HS-5 (cell line): ENCODE measurements at regions not wholly inside any gene's neighbourhood (a gene's known extent, or its start where the extent isn't known, plus 50 kb on each side); places are given as distances from the start of the nearest gene placed in this dataset.
"Not testable (repeated sequence)": the region's sequence is repeated elsewhere in the genome, so short reads cannot be mapped to it uniquely, and the experiment has no call there.

Experiments used
- DNase-seq: peaks from one replicate; pipeline ENCODE4 v3.0.0-alpha.2; 2012; ENCODE audit warnings: low read depth

DNA sequence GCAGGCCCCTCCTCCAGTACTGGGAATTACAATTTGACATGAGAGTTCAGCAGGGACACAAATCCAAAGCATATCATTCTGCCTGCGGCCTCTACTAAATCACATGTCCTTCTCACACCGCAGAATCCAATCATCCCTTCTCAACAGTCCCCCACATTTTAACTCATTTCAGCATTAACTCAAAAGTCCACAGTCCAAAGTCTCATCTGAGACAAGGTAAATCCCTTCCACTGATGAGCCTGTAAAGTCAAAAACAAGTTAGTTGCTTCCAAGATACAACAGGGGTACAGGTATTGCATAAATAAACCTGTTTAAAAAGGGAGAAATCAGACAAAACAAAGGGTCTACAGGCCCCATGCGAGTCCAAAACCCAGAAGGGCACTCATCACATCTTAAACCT, 64.0 kb downstream of the EBNA1BP2 start:
- DNase-seq, result no peak

DNA sequence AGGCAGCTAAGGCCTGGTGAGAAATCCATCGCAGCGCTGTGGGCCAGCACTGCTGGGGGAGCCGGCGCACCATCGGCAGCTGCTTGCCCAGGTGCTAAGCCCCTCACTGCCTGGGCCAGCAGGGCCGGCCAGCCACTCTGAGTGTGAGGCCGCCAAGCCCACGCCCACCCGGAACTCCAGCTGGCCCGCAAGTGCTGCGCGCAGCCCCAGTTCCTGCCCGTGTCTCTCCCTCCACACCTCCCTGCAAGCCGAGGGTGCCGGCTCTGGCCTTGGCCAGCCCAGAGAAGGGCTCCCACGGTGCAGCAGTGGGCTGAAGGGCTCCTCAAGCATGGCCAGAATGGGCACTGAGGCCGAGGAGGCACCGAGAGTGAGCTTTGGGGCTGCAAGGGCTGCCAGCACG, 64.4 kb downstream of the EBNA1BP2 start:
- no peak for DNase-seq

GRCh38 chr1:43104027-43104763, 67.9 kb downstream of the EBNA1BP2 start:
- no peak for DNase-seq

- no peak for DNase-seq
These were observed 71.0 kb downstream of the EBNA1BP2 start for GRCh38 chr1:43101061-43101460.

GRCh38 chr1:43098200-43098599, 73.9 kb downstream of the EBNA1BP2 start:
- no peak for DNase-seq

DNA sequence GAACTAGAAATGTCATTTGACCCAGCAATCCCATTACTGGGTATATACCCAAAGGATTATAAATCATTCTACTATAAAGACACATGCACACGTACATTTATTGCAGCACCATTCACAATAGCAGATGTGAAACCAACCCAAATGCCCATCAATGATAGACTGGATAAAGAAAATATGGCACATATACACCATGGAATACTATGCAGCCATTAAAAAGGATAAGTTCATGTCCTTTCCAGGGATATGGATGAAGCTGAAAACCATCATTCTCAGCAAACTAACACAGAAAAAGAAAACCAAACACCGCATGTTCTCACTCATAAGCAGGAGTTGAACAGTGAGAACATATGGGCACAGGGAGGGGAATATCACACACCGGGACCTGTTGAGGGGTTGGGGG, 75.6 kb downstream of the EBNA1BP2 start:
- not testable (repeated sequence) for DNase-seq

DNA sequence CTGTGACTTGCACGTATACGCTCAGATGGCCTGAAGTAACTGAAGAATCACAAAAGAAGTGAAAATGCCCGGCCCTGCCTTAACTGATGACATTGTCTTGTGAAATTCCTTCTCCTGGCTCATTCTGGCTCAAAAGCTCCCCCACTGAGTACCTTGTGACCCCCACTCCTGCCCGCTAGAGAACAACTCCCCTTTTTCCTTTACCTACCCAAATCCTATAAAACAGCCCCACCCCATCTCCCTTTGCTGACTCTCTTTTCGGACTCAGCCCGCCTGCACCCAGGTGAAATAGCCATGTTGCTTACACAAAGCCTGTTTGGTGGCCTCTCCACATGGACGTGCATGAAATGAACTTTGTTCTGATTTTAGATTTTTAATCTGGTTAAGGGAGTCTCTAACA, 81.3 kb downstream of the EBNA1BP2 start:
- DNase-seq, result not testable (repeated sequence)

DNA sequence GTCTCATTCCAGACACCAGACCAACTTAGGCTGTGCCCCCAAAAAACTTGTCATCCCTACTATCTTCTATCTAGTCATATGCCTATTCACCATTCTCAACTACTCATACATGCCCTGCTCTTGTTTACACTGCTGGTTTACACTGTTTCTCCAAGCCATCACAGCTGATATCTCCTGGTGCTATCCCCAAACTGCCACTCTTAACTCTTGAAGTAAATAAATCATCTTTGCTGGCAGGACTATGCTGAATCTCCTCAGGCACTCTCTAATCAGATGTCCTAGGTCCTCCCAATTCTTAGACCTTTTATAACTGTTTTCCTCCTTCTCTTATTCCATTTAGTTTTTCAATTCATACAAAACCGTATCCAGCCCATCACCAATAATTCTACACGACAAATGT, 81.9 kb downstream of the EBNA1BP2 start:
- not testable (repeated sequence) for DNase-seq

GRCh38 chr1:43083375-43083891, 88.7 kb downstream of the EBNA1BP2 start:
- DNase-seq, result no peak

DNA sequence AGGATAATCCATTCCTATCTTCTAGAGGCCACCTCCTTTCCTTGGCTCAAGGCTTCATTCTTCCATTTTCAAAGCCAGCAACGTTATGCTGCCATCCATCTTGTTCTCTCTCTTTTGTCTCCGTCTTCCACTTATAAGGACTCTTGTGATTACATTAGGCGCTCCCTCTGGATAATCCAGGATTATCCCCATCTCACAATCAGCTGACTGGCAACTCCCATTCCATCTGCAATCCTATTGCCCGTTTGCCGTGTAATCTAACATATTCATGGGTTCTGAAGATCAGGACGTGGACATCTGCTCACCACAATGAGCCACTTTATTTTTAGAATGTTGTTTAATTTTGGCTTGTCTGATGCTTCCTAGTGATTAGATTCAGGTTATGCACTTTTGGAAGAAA, 89.3 kb downstream of the EBNA1BP2 start:
- no peak for DNase-seq

GRCh38 chr1:43077273-43077672, 94.8 kb downstream of the EBNA1BP2 start:
- DNase-seq, result no peak

DNA sequence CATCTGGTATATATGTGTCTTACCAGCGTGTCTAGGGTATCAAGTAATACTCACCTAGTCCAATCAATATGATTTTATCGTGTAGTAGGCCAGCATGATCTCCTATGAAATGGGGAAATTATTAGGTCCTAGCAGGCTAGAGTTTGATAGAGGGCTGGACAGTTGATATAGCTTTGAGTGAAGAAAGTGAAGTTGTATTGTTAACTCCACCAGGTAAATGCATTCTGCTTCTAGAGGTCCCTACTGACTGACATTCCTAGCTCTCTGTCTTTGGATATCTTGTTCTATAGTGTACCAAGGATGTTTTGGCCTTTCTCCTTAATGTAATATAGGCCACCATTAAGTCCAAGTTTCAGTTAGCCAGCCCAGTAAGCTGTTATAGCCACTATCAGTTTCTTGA, 97.4 kb downstream of the EBNA1BP2 start:
- no peak for DNase-seq

- no peak for DNase-seq
These were observed 97.8 kb downstream of the EBNA1BP2 start for GRCh38 chr1:43074244-43074643.

DNA sequence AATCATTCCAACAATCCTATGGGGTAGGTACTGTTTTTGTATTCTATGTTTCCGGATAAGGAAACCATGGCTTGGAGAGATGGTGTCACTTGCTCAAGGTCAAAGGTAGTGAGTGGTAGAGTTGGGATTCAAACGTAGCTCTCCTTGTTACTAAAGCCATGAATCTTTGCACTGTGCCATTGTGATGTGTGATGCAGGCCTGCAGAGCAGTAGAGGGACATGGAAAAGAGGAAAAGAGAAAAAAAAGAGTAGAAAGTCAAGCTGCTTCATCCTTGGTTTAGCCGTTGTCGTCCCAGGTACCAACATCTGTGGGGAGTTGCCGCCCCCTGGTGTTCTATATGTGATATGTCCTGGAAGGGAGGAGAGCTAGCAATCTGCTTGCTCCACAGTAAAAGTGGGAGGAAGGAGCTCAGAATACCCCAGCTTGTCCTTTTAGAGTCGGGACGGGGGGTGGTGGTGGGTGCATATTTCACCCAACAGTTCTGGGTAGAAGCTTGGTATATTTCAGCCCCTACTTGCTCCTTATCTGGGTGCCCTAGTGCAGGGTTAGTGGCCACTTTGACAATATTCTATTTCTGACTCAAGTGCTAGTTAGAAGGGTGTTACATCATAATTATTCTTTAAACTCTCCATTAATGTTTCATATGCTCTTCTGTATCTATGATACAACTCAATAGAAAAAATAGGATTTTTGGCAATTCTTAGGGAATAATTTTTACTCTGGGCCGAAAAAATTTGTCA, 98.4 kb downstream of the EBNA1BP2 start:
- DNase-seq, result peak; percentile 58

GRCh38 chr1:43072314-43072713, 99.8 kb downstream of the EBNA1BP2 start:
- DNase-seq, result no peak

GRCh38 chr1:43071241-43071640, 100.8 kb downstream of the EBNA1BP2 start:
- no peak for DNase-seq

GRCh38 chr1:43069461-43070050, 102.5 kb downstream of the EBNA1BP2 start:
- no peak for DNase-seq

DNA sequence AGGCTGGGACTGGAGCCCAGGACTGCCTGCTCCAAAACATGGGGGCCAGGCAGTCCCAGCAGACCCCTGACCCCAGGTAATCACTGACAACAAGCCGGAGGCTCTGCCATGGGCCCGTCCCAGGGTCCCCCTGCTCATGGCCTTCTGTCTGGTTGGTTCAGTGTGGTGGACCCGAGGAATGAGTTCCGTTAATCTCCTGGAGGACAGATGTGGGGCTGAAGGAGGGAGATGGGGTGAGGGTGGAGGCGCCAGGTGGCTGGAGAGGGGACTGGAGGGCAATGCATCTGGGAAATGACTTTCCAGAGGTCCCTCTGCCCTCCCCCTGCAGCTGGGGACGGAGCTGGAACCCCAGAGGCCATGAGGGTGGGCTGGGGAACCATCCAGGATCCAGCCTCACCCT, 103.2 kb downstream of the EBNA1BP2 start:
- no peak for DNase-seq

GRCh38 chr1:43067977-43068751, 103.9 kb downstream of the EBNA1BP2 start:
- DNase-seq, result no peak

DNA sequence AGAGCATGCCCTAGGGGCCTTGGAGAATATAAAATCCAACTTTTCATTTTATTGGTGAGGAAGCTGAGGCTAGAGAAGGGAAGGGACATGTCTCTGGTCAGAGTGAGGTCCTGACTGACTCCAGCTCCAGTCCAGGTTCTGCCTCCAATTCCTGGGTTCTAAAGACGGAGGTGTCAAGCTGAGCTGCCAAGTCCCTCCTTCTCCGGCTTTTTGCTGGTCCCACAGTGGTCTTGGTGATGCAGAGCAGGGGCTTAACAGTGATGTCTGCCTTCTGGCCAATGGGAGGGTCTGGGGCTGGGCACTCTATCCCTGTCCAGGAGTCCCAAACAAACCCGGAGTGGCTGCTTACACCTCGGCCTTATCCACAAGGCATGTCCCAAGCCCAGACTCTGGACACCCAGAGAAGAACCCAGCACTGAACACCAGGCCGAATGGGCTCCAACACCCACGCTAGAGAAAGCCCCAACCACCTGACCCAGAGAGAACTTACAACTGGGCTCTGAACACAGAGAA, 104.8 kb downstream of the EBNA1BP2 start:
- DNase-seq, result no peak

DNA sequence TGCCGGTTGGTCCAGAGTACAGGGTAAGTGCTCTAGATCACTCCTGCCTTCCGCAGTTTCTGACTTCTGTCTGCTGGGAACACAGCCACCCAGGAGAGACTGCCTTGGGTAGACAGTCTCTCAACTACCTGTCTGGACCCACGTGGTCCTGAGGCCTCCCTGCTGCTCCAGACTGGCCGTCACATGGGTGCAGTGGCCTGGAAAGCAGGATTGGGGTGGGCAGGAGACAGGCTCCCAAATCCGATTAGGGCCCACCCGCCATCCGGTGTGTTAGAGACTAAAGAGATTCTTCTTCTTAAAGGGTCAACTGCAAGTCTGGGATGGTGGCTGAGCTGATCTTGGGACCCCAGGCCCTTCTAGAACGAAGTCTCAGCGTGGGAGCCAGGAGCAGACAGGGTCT, 105.5 kb downstream of the EBNA1BP2 start:
- DNase-seq, result no peak
